ENCODE measurements at regions not wholly inside any gene's neighbourhood (a gene's known extent, or its start where the extent isn't known, plus 50 kb on each side); places are given as distances from the start of the nearest gene placed in this dataset.

- TF ChIP-seq POLR2AphosphoS5 (IDR thresholded peaks at IDR 0.05; ENCODE audit: borderline replicate concordance, low read depth, low read length): no peak
- TF ChIP-seq EZH2 (IDR thresholded peaks at IDR 0.05): no peak
- no peak for TF ChIP-seq FOXP2 (optimal IDR thresholded peaks at IDR 0.05; ENCODE audit: control extremely low read depth, extremely low read length, insufficient read depth)
Measured at GRCh38 chr4:162797108-162797507, 369.6 kb downstream of the NAF1 start.

Data from SK-N-MC (cell line).